Peyer's patch (tissue), 4 donors: ENCODE measurements at regions not wholly inside any gene's neighbourhood (a gene's known extent, or its start where the extent isn't known, plus 50 kb on each side); places are given as distances from the start of the nearest gene placed in this dataset.

Experiments used
- DNase-seq, 3 donors: peaks; one replicate each; pipeline ENCODE4 v3.0.0-alpha.2; 2017 to 2019
- H3K27ac ChIP-seq, 4 donors: fragments of 200-600 bp; sonication (generic); one replicate each; pipeline ENCODE4 v1.5.1; 2016 to 2019
- H3K27me3 ChIP-seq, 2 donors: fragments of 200-600 bp; sonication (generic); one replicate each; pipeline ENCODE4 v1.5.1; 2019
- H3K36me3 ChIP-seq, 3 donors: fragments of 200-600 bp; sonication (generic); one replicate each; pipeline ENCODE4 v1.5.1; 2016 to 2019
- H3K4me1 ChIP-seq, 4 donors: fragments of 200-600 bp; sonication (generic); one replicate each; pipeline ENCODE4 v1.5.1; 2016 to 2019
- H3K4me3 ChIP-seq, 4 donors: fragments of 200-600 bp; sonication (generic); 1 replicate in 3 of 4; 2 replicates in 1 of 4; pipeline ENCODE4 v1.5.1; 2016 to 2019; ENCODE audit warnings: mild to moderate bottlenecking in 1 of 4
- H3K9me3 ChIP-seq, 4 donors: fragments of 200-600 bp; sonication (generic); one replicate each; pipeline ENCODE4 v1.5.1; 2016 to 2019; ENCODE audit warnings: mild to moderate bottlenecking in 1 of 4
- POLR2A ChIP-seq, 2 donors: fragments of 450-650 bp; IDR thresholded peaks; one replicate each; pipeline ENCODE4 v1.5.1; 2017; ENCODE audit warnings: antibody characterized with exemption in 2 of 2, mild to moderate bottlenecking in 2 of 2, moderate library complexity in 2 of 2
- TF ChIP-seq, protein P1 (sequence below), 6 experiments: fragments of 450-650 bp in 4 of 6; fragments of 200-600 bp in 2 of 6; sonication (generic) in 1 of 6; IDR thresholded peaks; one replicate each; pipeline ENCODE4 v1.5.1; 2017 to 2019; ENCODE audit warnings: antibody characterized with exemption in 6 of 6, mild to moderate bottlenecking in 3 of 6, moderate library complexity in 1 of 6

DNA sequence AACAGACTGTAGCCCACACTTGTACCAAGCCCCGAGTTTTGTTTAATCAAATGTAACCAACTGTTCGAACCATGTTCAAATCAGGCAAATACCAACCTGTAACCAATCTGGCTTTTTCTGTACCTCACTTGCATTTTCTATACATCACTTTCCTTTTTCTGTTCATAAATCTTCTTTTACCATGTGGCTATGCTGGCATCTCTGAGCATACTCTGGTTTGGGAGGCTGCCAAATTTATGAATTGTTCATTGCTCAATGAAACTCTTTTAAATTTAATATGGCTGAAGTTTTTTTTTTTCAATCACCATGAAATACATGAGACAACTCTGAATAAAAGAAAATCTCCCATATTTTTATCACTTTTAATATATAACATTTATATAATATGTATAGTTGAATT, 256.1 kb downstream of the SLITRK6 start:
- H3K4me3 ChIP-seq: no peak overlapping the region
- no peaks in the 10 kb centered on the region for H3K9me3 ChIP-seq
- no peak overlapping the region for H3K27ac ChIP-seq

DNA sequence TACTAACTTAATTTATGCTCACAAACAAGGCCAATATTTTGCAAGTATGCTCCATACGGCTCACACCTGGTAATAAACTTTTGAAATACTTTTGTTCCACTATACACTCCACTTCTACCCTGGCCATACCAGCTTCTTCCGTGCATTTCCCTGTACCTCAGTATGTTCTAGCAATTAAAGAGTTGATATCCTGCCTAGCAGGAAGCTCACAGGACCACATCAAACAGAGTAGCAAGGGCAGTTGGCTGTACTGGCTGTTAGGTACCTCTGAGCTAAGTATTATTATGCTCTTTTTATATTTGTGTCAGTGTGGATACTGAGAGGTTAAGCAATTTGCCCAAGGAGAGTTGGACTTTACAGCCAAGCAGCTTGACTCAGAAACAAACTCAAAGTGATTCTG, 257.7 kb downstream of the SLITRK6 start:
- Histone ChIP-seq H3K27me3 (no peaks in the 10 kb centered on the region), H3K4me1 (no peaks in the 10 kb centered on the region), H3K36me3 (no peaks in the 10 kb centered on the region), H3K9me3 (no peaks in the 10 kb centered on the region), H3K4me3 (no peak overlapping the region), H3K27ac (no peak overlapping the region)
- DNase-seq: no peak
- no peak for TF ChIP-seq POLR2A (IDR thresholded peaks at IDR 0.05)
- TF ChIP-seq, protein P1, sequence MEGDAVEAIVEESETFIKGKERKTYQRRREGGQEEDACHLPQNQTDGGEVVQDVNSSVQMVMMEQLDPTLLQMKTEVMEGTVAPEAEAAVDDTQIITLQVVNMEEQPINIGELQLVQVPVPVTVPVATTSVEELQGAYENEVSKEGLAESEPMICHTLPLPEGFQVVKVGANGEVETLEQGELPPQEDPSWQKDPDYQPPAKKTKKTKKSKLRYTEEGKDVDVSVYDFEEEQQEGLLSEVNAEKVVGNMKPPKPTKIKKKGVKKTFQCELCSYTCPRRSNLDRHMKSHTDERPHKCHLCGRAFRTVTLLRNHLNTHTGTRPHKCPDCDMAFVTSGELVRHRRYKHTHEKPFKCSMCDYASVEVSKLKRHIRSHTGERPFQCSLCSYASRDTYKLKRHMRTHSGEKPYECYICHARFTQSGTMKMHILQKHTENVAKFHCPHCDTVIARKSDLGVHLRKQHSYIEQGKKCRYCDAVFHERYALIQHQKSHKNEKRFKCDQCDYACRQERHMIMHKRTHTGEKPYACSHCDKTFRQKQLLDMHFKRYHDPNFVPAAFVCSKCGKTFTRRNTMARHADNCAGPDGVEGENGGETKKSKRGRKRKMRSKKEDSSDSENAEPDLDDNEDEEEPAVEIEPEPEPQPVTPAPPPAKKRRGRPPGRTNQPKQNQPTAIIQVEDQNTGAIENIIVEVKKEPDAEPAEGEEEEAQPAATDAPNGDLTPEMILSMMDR (IDR thresholded peaks at IDR 0.05): no peak

More for the DNA sequence above, 256.1 kb downstream of the SLITRK6 start:
- Histone ChIP-seq H3K36me3 (no peaks in the 10 kb centered on the region), H3K27me3 (no peaks in the 10 kb centered on the region), H3K4me1 (no peaks in the 10 kb centered on the region)
- TF ChIP-seq, protein P1 (IDR thresholded peaks at IDR 0.05): no peak
- no peak for TF ChIP-seq POLR2A (IDR thresholded peaks at IDR 0.05)
- DNase-seq: no peak

DNA sequence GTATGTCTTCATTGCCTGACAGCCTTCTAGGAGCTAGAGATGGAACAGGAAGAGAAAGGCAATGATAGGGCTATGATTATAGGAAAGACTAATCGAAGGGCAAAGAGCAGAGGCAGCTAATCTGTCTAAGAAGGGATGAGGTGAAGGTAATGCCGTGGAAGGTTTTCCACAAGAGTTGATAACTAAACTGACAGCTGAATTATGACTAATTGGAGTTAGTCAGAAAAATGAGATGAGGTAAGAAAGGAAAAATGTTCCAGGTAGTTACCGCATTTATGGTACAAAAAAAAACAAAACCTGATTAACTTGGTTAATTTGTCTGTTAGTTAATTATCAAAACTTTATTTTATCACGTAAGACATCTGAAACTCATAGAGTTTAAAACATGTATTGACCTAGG, 260.3 kb downstream of the SLITRK6 start:
- DNase-seq: no peak
- H3K9me3 ChIP-seq: no peaks in the 10 kb centered on the region
- H3K4me1 ChIP-seq: no peaks in the 10 kb centered on the region
- no peaks in the 10 kb centered on the region for H3K27me3 ChIP-seq
- TF ChIP-seq, protein P1 (IDR thresholded peaks at IDR 0.05): no peak
- TF ChIP-seq POLR2A (IDR thresholded peaks at IDR 0.05): no peak
- H3K4me3 ChIP-seq: no peak overlapping the region
- H3K27ac ChIP-seq: no peak overlapping the region
- H3K36me3 ChIP-seq: no peaks in the 10 kb centered on the region

DNA sequence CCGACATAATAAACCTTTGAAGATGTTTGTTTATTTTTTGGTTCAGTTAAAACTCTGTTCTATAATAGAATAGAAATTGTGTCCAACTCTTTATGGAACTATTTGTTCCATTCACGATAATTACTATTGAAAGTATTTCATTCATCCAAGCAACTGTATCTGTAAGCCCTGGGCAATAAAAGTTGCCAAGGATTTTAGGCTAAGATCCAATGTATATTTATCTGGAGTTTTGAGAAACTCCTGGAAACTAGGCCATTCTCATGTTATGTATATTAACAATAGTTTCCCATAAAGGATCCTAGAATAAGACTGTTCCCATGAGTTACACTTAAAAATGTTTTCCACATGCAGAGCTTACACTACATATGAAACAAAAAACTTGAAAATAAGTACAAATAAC, 261.6 kb downstream of the SLITRK6 start:
- DNase-seq: no peak
- Histone ChIP-seq H3K4me1 (no peaks in the 10 kb centered on the region), H3K4me3 (no peak overlapping the region), H3K36me3 (no peaks in the 10 kb centered on the region), H3K27ac (no peak overlapping the region), H3K27me3 (no peaks in the 10 kb centered on the region), H3K9me3 (no peaks in the 10 kb centered on the region)
- TF ChIP-seq POLR2A (IDR thresholded peaks at IDR 0.05): no peak
- TF ChIP-seq, protein P1 (IDR thresholded peaks at IDR 0.05): no peak

DNA sequence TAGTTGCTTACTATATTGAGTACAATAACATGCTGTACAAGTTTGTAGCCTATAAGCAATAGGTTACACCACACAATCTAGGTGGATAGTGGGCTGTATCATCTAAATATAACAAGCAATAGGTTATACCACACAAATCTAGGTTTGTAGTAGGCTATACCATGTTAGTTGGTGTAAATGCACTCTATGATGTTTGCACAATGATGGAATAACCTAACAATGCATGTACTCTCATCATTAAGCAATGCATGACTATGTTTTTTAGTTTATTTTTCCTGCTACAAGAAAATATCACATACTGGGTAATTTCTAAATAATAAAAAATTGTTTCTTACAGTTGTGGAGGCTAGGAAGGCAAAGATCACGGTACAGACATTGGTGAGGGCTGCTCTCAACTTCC, 262.5 kb downstream of the SLITRK6 start:
- TF ChIP-seq, protein P1 (IDR thresholded peaks at IDR 0.05): no peak
- no peak for TF ChIP-seq POLR2A (IDR thresholded peaks at IDR 0.05)
- H3K27me3 ChIP-seq: no peaks in the 10 kb centered on the region
- H3K4me1 ChIP-seq: no peaks in the 10 kb centered on the region
- H3K36me3 ChIP-seq: no peaks in the 10 kb centered on the region
- no peak for DNase-seq
- H3K9me3 ChIP-seq: no peaks in the 10 kb centered on the region
- H3K4me3 ChIP-seq: no peak overlapping the region
- H3K27ac ChIP-seq: no peak overlapping the region
